ENCODE measurements at regions not wholly inside any gene's neighbourhood (a gene's known extent, or its start where the extent isn't known, plus 50 kb on each side); places are given as distances from the start of the nearest gene placed in this dataset.

DNA sequence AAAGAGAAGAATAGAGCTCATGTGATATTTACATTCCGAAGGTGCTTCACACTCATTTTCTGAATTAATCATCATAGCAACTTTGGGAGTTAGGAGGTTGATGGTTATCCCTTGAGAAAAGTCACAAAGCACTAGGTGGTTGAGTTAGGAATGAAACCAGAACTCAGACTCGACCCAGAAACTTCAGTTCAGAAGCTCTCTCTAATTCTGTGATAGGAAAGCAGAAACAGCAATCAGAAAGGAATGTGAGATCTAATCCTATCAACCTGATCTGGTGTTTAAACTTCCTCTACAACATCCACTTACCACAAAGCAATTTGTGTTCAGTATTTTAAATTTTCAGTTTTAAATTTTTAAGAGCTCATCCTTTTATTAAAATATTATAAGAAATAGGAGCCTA lies 211.2 kb downstream of the CNTN3 start:
- TF ChIP-seq, protein P1, sequence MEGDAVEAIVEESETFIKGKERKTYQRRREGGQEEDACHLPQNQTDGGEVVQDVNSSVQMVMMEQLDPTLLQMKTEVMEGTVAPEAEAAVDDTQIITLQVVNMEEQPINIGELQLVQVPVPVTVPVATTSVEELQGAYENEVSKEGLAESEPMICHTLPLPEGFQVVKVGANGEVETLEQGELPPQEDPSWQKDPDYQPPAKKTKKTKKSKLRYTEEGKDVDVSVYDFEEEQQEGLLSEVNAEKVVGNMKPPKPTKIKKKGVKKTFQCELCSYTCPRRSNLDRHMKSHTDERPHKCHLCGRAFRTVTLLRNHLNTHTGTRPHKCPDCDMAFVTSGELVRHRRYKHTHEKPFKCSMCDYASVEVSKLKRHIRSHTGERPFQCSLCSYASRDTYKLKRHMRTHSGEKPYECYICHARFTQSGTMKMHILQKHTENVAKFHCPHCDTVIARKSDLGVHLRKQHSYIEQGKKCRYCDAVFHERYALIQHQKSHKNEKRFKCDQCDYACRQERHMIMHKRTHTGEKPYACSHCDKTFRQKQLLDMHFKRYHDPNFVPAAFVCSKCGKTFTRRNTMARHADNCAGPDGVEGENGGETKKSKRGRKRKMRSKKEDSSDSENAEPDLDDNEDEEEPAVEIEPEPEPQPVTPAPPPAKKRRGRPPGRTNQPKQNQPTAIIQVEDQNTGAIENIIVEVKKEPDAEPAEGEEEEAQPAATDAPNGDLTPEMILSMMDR (IDR thresholded peaks at IDR 0.05; ENCODE audit: control extremely low read depth, extremely low read depth, low read depth, missing control alignments): no peak

DNA sequence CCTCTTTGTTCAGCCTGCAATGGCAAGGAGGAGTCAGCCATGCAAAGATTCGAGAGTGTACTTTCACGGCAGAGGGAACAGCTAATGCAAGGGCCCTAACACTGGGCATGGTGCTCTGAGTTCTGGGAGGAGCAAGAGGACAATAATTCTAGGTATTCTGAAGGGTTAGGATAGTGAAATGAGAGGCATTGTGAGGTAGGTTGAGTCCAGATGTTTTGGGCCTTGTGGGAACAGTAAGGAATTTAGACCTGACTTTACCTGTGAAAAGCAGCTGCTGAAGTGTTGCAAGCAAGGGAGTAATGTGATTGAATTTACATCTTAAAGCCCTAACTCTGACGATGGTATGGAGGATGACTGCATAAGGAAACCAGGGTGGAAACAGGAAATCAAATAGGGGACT lies 211.6 kb downstream of the CNTN3 start:
- CTCF ChIA-PET: interaction anchor here (1.2 to 1.6 kb wide), 2 partner anchors 9 to 12 kb away, joined by 3 to 4 read pairs; no protein-coding TSS in a partner anchor
- DNase-seq (ENCODE audit: extremely low spot score): no peak
- TF ChIP-seq, protein P1 (IDR thresholded peaks at IDR 0.05; ENCODE audit: control extremely low read depth, extremely low read depth, low read depth, missing control alignments): no peak
- POLR2A ChIA-PET: no interaction called here

More for the DNA sequence above, 211.2 kb downstream of the CNTN3 start:
- CTCF ChIA-PET: interaction anchor here (1.2 to 1.6 kb wide), 2 partner anchors 9 to 12 kb away, joined by 3 to 4 read pairs; no protein-coding TSS in a partner anchor
- no peak for DNase-seq (ENCODE audit: extremely low spot score)
- POLR2A ChIA-PET: no interaction called here

DNA sequence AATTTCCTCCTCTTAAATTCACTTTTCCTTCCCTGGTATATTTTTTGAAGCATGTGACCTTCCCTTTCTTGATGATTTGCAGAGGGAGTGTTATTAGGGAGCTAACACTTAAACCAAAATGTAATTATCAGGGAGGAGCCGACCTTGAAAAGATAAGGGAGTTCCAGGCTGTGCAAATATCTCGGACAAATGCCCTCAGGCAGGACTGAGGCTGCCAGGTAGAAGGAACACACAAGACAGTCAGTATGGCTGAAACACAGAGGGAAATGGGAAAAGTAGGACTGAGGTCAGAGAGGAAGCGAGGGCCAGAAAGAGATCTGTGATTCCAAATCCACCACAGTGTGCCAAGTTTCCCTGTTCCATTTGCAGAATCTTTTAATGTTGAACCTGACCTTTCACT lies 221.0 kb downstream of the CNTN3 start:
- CTCF ChIA-PET: no interaction called here
- POLR2A ChIA-PET: no interaction called here
- no peak for DNase-seq (ENCODE audit: extremely low spot score)
- TF ChIP-seq, protein P1 (IDR thresholded peaks at IDR 0.05; ENCODE audit: control extremely low read depth, extremely low read depth, low read depth, missing control alignments): no peak

DNA sequence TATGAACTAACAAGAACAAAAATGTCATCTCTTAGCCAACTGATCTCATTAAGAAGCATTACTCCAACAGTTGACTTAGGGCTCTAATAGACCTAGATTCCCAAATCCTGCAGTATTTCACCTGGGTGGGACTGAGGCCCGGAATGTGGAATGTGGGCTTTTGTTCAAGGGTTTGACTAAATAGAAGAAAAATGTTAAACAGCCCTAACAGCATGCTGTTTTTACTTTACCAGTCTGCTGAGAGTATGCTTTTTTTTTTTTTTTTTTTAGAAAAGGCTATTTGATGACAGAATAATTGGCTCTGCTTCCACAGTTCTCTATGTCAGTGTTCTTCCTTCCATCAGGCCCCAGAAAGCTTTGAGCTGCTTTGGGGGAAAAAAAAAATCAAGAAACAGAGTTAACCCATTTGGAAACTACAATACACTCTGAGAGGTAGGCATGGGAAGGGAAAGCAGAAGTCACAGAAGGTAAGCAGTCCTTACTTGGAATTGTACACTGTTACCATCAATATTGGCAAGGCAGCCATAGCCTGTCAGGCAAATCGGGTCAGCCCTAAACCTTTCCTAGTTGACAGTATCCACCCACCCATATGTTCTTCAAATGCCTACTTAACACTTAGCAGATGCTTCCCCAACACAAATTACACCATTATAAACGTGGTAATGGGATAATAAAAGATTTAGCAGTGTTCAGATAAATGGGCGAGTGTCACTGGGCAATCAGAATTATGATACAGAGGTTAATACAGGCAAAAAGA lies 224.2 kb downstream of the CNTN3 start:
- no peak for DNase-seq (ENCODE audit: extremely low spot score)
- TF ChIP-seq, protein P1 (IDR thresholded peaks at IDR 0.05; ENCODE audit: control extremely low read depth, extremely low read depth, low read depth, missing control alignments): no peak
- ChIA-PET CTCF (no interaction called here), POLR2A (no interaction called here)

DNA sequence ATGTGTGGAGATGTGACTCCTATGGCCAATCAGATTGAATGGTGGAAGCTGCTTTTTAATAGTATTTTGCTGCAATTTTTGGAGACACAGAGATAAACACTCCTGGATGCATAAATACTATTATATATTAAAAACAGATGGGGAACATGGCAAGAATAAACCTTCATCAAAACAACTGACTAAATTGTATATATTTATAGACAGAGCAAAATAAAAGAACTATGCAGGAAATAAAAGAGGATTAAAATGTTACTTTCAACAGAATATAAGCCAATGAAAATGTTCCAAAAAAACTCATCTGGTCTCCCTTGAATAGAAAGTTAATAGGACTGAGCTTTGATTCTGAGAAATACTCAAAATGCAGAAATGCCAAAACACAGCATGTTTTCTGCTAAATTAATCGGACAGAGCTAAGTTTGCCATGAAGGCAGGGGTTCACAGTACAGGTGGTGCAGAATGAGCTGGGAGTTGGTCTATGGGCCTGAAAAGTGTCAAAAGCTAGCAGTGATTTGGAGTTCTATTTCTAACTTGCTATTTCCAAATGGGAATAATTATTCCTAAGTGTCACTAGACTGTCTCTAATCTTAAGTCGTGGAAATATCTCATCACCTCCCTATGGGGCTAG lies 227.2 kb downstream of the CNTN3 start:
- CTCF ChIA-PET: interaction anchor here (1.1 kb wide), 1 partner anchor 17 kb away, joined by 3 read pairs; no protein-coding TSS in a partner anchor
- no peak for DNase-seq (ENCODE audit: extremely low spot score)
- TF ChIP-seq, protein P1 (IDR thresholded peaks at IDR 0.05; ENCODE audit: control extremely low read depth, extremely low read depth, low read depth, missing control alignments): no peak
- POLR2A ChIA-PET: no interaction called here

DNA sequence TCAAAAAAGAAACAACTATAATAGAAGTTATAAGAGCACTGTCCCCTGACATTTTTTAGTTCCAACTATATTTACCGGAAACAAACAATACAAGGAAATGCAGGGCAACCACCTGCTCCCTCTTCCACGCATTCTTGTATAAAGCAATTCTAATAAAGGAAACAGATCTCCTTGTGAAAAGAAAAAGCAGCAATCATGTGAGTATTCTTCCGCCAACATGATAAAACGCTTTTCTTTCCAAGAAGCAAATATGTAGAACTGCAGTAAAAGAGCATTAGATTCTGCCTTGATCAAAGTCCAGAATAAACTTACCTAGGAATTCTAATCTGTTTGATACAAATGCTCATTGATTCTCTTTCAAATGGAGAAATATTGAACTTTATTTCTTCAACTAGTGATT lies 230.3 kb downstream of the CNTN3 start:
- CTCF ChIA-PET: no interaction called here
- TF ChIP-seq, protein P1 (IDR thresholded peaks at IDR 0.05; ENCODE audit: control extremely low read depth, extremely low read depth, low read depth, missing control alignments): no peak
- POLR2A ChIA-PET: no interaction called here

More for the DNA sequence above, 230.3 kb downstream of the CNTN3 start:
- DNase-seq (ENCODE audit: extremely low spot score): no peak

Measured in GM10248 (cell line).